GM18858 (cell line): ENCODE measurements at regions not wholly inside any gene's neighbourhood (a gene's known extent, or its start where the extent isn't known, plus 50 kb on each side); places are given as distances from the start of the nearest gene placed in this dataset.

ENCODE experiments used
- ATAC-seq: cut with Tn5 transposase; IDR thresholded peaks from one replicate; pipeline ENCODE4 v1.9.1; 2021; ENCODE audit not compliant: unreplicated experiment

DNA sequence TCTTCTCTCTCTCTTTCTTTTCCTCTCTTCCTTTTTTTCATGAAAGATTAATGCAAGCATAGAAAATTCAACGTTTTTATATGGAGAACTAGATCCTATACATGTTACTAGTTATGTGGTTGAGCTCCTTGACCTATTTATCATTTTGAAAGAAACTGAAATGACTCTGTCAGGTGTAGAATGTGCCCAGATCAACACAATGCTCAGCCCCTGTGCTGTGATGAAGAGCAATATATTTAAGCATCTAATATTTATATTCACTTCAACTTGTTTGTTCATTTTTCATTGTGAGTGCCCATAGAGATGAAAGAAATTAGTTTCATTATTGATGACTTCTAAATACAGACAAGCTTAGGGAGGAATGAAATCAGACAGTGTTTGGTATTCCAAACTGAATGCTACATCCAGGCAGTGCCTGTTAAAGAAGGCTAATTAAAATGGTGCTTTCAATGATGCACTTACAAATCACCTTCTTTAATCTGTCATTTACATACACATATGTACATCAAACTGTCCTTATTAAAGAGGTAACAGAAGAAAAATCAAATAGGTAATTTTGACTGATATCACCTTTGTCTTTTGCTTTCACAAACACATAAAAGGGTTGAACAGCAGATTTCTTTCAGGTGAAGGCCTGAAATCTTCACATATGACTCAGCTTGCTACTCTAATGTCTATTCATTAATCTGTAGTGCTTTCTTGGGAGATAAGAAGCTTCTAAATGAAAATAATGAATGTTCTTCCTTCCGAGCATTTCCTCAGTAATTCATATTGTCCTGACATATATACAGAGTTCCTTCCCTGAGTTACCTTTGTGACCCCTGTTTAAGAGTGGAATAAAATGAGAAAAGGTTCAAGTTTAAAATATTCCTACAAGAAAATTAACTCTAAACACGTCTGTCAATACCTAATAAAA is 915.9 kb downstream of the PDHA2 start:
- no peak for ATAC-seq

DNA sequence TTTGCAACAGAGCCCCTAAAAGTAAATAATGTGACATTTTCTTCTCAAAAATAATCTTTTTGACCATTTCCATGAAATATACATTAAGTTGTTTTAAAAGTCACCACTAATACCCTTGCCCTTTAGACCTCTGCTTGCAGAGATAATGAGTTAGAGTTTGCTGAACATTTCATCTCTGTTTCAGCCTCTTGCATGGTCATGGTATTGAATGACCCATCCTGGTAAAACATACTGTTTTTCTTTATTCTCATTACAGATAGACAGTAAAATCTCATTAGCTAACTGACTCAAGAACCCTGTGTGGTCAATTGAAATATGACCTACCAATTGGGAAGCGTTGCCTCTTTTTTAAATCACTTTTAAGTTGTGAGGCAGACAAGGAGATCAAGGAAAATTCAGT is 916.7 kb downstream of the PDHA2 start:
- ATAC-seq, result no peak

DNA sequence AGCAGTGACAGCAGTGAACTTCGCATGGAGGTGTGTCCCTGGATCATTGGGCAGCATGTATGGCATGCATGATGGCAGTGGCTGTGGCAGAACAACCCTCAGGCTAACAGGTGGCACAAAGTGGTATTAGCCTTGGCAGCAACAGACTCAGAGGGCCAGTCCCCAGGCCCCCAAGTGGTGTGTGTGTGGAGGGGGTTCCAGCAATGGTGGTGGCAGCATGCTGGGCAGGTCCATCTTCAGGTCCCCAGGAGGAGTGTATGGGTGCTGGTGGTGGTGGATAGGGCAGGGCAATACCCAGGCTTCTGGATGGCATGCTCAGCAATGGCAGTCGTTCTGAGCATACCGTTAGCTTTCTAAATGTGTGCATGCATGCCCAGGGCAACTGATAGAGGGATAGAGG is 923.7 kb downstream of the PDHA2 start:
- ATAC-seq, result no peak

DNA sequence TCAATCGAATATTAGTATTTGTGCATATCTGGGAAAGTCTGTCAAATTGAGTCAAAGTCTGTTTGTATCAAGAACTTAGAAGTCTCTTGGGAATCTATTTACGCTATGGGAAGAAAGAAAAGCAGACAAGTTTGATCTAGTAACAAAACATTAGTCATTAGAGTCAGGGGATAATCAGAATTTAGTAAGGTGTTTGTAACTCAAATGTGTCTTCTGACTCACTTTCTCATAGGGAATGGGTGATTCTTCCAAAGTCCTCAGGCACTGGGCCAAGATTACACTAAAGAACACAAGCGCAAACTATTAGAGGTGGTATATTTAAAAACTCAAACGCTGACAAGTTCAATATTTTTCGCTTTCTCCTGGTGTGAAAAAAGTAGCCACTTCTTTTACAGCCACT is 926.5 kb downstream of the PDHA2 start:
- no peak for ATAC-seq

DNA sequence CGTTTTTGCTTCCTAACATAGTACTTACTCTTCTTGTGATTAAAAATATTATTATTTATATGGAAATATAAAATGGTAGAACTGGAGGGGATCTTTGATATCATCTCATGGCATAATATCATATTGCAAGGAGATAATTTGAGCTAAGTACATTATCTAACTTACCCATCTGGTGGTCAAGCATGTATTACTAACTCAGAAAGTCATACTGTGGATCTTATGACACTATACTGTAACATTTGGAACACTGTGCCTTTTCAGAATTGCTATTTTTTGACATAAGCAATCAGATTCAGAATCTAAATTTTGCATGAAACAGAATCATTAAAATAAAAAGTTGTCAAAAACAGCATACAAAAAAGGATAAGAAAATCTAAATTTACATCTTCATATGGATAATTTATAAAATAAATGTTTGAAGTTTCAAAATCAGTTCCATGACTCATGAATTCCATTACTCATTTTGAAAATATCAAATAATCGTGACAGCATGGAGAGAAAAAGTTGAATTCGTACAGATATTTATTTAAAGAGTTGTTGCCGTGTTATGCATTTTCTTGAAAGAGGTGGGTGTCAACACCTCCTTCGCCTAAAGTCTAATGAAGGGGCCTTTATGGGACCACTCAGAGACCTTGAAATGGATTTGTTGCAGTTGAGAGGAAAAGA is 928.1 kb downstream of the PDHA2 start:
- ATAC-seq, result no peak

DNA sequence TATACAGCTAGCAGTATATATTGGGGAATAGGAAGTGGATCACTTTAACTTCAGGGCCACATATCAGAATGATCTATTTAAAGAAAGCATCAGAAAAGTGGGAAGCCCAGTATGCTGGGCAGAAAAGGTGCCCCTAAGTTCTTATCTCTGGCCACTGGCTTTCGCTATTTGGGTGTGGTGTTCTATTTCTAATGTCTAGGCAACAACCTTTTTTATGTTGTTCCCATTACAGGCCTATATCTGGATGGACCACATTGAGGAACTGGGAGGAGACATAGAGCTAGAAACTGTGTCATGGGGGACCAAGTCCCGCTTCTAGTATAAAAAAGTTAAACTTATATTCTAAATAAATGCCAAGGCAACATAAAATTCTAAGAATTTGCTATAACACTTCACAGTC is 935.6 kb downstream of the PDHA2 start:
- ATAC-seq, result no peak

DNA sequence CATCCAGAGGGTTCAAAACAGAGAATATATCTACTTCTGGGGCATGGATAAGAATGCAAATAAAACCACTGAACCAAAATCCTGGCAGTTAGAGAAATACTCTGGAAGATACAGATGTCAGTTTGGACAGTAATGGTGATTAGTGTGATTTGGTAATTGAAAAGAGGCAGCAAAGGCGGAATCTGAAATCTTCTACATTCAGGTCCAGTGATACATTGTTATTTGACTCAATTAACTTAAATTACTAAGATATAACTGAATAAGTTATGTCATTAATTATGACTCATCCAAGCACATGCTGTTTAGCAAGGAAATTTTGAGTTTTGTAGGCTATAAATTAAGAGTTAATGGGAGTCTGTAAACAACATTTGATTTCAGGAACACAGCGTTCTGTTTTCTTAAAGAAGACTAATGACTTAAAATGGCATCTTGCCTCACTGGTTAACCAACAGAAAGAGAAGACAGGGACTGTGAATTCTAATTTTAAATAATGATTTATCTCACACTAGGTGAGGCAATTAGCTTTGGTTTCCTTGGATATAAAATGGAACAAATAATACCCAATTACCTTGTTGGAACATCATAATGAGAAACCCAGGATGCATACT is 937.1 kb downstream of the PDHA2 start:
- ATAC-seq, result no peak

DNA sequence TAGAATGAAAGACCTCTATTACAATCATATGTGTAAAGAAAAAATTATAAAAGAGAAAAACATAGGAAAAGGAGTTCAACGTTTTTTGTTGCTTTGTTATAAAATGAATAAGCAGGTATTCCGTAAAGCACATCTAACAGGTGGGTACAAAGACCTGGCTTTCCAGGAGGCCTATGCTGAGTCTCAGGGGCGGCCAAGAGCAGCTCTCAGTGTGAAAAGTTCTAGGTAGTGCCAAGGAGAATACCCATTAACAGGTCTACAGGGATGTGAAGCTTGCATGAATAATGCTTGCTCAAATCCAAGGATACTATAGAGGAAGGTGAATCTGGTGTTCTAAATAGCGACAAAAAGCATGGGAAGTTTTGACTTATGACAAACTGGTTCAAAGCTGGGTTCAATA is 944.4 kb downstream of the PDHA2 start:
- ATAC-seq, result no peak

DNA sequence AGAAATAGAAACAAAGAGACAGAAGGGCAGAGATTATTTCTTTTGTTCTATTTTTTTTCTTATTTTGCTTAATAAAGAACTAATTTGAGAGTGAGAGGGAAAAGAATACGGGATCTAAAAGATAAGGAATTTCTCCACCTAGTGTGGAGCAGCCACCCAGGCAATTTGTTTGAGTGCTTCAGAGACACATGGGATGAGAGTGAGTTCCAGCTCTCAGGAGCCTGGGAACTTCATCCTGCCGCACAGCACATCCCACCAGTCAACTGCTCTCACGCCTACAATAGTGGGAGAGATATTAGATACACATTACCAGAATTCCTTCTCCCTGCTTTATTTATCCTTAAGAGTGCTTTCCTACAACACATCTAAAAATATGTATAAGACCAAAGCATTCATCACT is 946.4 kb downstream of the PDHA2 start:
- no peak for ATAC-seq

DNA sequence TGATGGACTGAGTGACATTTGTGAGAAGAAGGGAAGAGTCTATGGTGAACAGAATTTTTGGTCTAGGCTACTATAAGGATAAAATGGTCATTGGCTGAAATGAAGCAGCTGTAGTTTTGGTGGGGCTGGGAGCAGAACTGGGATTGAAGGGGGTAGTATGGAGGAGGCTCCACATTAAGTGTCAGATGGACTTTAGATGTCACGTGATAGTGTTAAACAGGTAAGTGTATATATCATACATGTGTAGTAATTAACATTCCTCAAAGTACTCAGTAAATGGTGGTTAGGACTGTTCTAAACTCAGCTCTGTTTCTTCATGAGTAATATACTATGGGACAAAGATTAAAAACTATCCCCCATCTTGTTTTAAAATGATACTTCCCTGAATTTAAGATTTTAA is 947.9 kb downstream of the PDHA2 start:
- ATAC-seq, result no peak

DNA sequence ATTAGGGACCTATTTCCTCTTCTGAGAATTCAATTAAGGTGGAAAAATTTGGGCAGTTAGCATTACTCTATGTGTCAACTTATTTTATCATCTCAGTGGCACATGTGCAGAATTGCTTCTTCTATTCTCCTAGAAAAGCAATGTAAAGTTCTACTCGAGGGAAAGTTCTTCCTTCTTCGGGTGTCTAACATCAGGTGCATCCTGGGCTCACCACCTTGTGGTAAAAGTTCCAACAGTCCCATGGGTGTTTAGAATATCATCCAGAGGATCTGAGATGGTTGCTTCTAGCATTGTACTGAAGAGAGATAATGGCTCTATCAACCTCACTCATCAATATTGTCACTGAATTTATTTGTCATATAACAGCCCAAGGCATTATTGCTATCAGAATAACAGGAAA is 969.7 kb downstream of the PDHA2 start:
- ATAC-seq, result no peak

DNA sequence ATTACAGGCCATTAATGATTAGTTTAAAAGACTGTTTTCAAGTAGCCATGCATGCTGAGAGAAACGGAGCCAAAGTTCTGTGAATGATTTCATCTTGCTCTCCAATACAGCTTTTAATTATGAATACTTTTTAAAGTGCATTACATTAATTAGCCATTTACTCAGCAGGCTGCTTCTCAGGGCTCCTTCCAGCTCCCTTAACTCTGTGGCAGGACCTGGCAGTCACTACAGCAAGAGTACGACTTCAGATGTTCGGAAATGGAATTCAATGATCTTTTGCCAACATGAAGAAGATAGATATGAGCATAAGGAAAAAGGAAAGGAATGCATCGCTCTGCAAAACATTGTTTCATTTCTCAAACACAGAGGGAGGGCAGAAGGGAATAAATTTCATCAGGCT is 987.2 kb downstream of the PDHA2 start:
- ATAC-seq, result no peak

DNA sequence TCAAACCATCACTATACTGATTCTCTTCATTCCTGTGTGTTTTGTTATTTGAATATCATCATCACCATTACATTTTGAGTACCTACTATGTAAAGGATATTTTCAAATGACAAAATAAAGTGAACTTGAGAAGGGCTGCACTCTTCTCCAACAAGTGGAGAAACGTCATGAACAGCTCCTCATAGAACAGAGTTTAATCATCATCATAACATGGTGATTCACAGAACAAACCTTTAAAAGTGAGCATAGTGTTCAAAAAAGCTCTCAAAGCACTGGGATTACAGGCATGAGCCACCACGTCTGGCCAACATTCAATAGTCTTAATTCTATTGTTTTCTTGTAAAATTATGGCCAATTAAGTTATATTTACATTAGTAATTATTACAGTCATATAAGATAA is 993.9 kb downstream of the PDHA2 start:
- no peak for ATAC-seq

DNA sequence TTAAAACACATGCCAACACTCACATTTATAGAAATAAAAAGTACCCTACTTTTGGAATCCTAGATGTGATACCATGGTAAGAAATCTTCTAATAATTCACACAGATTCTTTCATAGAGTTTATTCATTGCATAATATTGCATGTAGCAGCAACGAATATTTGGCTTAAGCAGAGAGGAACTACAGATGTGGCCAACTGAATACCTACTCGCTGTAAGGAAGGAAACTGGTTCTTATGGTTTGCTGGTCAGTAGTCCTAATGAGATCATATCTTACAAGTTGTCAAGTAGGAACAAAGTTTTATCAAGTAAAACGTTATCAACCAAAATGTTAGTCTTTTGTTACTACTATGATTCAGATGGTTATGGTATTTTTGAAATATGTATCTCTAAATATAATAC is 996.1 kb downstream of the PDHA2 start:
- no peak for ATAC-seq

DNA sequence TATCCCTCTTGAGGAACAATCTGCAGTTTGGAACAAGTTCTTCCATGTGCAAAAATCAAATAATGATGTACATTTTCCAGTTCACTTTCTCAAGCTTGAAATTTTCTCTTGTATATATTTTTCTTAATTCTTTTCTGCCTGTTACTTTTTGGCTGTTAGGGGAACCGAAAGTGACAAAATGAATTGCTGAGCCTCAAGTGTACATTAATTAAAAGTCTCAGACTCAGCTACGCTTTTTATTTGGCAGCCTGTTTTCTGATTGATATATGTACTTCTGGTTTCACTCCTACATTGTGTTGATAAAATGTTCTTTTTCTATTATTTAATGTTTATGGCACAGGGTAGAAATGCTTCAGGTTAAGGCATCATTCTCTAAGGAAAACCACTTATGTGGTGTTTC is 999.5 kb downstream of the PDHA2 start:
- no peak for ATAC-seq

DNA sequence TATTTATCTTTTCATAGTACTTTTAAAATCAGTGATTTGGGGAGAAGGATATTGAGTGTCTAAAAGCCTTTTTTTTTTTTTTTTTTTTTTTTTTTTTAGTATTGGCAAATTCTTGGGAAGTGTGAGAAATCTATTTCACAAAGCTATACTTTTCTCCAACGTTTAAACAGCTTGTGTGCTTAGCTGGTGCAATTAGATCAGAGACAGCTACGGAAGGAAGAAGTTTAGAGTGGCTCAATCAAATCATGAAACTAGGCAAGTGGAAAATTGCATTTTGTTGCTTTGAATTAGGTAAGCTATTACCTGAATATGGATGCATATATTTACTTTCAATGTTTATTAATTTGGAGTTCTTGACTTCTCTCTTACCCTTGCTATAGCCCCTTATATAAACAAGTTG is 1001.9 kb downstream of the PDHA2 start:
- ATAC-seq, result no peak

DNA sequence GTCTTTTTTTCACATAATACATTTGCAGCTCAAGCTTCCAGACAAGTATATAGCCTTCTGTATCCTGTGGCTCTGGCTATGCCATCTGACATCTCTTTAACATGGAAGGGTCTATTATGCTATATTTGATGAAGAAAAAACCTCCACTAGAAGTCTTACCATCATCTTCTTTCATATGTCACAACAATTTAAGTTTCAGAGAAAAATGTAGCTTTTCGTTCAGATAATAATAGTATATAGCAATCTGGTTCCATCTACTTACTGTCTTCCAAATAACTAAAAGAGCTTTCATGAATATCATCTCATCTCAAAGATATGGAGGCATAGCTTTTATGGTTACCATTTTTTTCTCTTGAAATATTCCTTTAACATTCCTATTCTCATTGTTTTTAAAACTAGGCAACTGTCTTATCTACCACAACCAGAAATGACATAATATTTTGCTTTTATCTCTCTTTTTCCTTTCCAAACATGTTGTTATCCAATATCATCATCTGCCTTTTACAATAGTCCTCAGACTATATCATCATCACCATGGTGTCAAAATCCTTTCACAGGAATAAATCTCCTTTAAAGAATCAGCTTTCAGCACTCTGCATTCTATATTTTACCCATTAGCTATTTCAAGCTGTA is 1005.1 kb downstream of the PDHA2 start:
- ATAC-seq, result no peak

DNA sequence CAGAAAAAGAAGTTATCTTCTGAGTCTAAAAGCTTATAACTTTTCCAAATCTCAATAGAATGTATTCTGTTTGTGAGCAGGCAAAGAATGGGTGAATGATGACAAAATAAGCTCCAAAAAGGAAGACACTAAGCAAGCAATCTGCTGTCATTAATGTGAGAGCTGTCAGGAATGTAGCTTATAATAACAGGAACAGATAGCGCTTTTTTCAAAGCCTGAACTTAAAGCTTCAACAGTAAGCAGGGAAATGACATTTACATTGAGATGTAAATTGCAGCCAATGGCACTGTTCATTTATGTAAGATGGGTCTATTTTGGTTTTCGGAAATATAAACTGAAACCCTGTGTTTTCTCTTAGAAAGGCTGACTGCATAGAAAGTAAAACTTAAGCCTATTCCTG is 1005.9 kb downstream of the PDHA2 start:
- no peak for ATAC-seq

DNA sequence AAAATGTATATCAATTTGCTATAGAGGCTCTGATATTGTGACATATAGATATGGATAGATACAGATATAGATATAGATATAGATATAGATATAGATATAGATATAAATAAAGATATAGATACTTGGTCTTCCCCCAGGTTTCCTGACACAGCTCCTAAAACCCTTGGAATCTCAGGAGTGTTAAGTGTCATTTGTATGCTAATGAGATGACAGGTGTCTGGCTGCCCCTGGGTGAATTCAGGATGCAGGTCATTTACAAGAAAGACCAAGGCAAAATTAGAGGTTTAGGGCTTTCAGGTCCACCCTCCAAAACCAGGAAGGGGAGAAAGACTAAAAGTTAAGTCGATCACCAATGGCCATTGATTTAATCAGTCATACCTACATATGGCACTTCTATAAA is 1034.8 kb downstream of the PDHA2 start:
- no peak for ATAC-seq

DNA sequence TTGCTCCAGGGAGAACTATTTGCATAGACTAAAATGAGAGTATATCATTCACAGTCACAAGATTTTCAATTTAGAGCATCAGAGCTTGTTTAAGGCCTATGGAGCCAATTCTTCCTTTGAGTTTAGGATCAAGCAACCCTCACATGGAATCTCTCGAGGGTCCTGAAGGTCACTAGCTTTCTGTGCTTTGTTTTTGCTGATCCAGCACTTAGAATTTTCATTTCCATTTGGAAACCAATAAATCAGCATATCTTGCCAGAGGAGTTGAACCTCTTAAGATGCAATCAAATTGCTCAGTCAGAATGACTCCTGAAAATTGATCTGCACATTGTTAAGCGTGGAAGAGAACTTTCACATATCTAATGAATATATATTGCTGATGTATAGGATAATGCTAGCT is 1039.6 kb downstream of the PDHA2 start:
- ATAC-seq, result no peak

DNA sequence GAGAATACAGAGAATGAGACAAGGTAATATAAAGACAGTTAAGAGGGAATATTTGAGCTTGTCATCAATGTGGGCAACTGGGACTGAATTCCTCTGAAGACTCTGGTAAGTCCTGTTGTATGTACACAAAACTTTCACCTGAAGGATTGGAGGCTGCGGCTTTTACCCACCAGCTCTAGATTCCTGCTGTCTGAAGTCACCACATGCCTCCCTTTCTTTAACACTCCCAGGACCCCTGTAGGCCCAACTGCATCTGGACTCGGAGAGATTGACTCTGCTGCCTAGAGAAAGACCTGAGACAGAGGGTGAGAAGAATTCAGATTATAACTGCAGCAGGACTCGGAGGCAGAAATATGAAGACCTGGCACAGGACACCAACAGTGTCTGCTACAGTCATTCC is 1048.0 kb downstream of the PDHA2 start:
- no peak for ATAC-seq

DNA sequence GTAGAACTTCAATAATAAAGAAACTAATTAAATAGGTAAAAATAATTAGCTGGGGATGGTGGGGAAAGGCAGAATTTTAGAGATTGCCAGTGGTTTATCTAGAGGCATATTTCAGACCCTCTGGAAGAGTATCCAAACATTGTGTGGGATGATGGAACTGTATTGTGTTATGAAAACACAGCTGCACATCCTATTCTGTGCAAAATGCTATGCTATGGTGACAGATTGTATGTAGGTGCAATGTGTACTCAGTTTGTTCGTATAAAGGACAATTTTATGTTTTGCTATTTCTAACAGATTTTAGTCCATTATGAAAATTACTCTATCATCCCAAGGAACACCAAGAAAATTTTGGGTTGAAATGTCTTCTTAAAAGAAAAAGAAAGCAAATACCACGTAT is 1054.7 kb downstream of the PDHA2 start:
- no peak for ATAC-seq
